HepG2 (cell line): ENCODE measurements at regions not wholly inside any gene's neighbourhood (a gene's known extent, or its start where the extent isn't known, plus 50 kb on each side); places are given as distances from the start of the nearest gene placed in this dataset.

Experiments
- ATAC-seq: fragments of 200-7000 bp; cut with Tn5 transposase; 3 replicates; pipeline ENCODE4 v1.9.1; 2020; ENCODE audit warnings: mild to moderate bottlenecking, moderate library complexity
- BruUV-seq: library from RNA; stranded (reverse); fragments of 400-500 nt; replicated peaks from 2 replicates; lab custom pipeline; 2021; lab: Mats Ljungman, UMichigan
- CTCF ChIA-PET: fragments of 300-600 bp; formaldehyde crosslinking; extraction: SDS; loops from one replicate; lab custom pipeline; 2021; ENCODE audit warnings: low total read pairs, inconsistent platforms, low intra/inter-chr PET ratio; lab: Yijun Ruan, JAX
- POLR2A ChIA-PET: fragments of 350-600 bp; sonication (Branson Sonifier 250); formaldehyde crosslinking; loops from one replicate; lab custom pipeline; 2020; ENCODE audit warnings: antibody characterized with exemption, inconsistent platforms; lab: Yijun Ruan, JAX
- DNase-seq: peaks from one replicate; pipeline ENCODE4 v3.0.0-alpha.2; 2015; ENCODE audit warnings: low spot score
- FAIRE-seq: peaks from 3 replicates; lab custom pipeline; 2011; peaks lifted over from hg19 to GRCh38; lab: Jason Lieb, UNC
- H2AFZ ChIP-seq: one replicate; pipeline ENCODE4 v1.6.1; 2011; ENCODE audit warnings: low read length, inconsistent platforms
- H3K27ac ChIP-seq: fragments of 300-600 bp; 3 replicates; pipeline ENCODE4 v1.8.0; 2011; ENCODE audit warnings: mixed run types, mild to moderate bottlenecking, mixed read lengths, low read length, inconsistent platforms; ENCODE audit not compliant: insufficient read depth; ENCODE audit errors: extremely low read length
- H3K27me3 ChIP-seq, 2 experiments: fragments of 200-600 bp in 1 of 2; 2 replicates in 1 of 2; 3 replicates in 1 of 2; pipeline versions ENCODE4 v1.6.0 to v1.8.0; 2011; ENCODE audit warnings: low read length in 2 of 2, mild to moderate bottlenecking in 2 of 2, moderate library complexity in 2 of 2, inconsistent platforms in 1 of 2; ENCODE audit not compliant: insufficient read depth in 2 of 2, control insufficient read depth in 1 of 2
- H3K36me3 ChIP-seq, 2 experiments: fragments of 200-600 bp in 1 of 2; replicated peaks in 1 of 2; 2 replicates in 1 of 2; 3 replicates in 1 of 2; pipeline versions ENCODE4 v1.5.1 to v1.8.0; 2011; ENCODE audit warnings: low read length in 2 of 2, inconsistent platforms in 1 of 2; ENCODE audit not compliant: insufficient read depth in 2 of 2, control insufficient read depth in 1 of 2
- H3K4me1 ChIP-seq: 2 replicates; pipeline ENCODE4 v1.5.1; 2012; ENCODE audit warnings: low read length, inconsistent platforms; ENCODE audit not compliant: insufficient read depth
- H3K4me2 ChIP-seq: 2 replicates; pipeline ENCODE4 v1.6.0; 2011; ENCODE audit warnings: low read depth, low read length, inconsistent platforms
- H3K4me3 ChIP-seq, 3 experiments: fragments of 200-600 bp in 1 of 3; sonication (generic), shearing (Covaris generic) in 1 of 3; replicated peaks in 1 of 3; 2 replicates each; pipeline ENCODE4 v1.5.1; 2011 to 2016; ENCODE audit warnings: low read length in 3 of 3, inconsistent platforms in 2 of 3, low read depth in 2 of 3, mild to moderate bottlenecking in 2 of 3, control low read depth in 1 of 3, mixed read lengths in 1 of 3; ENCODE audit not compliant: insufficient read depth in 1 of 3
- H3K79me2 ChIP-seq: one replicate; pipeline ENCODE4 v1.6.1; 2011; ENCODE audit warnings: low read length, inconsistent platforms; ENCODE audit not compliant: insufficient read depth
- H3K9ac ChIP-seq: 2 replicates; pipeline ENCODE4 v1.6.0; 2011; ENCODE audit warnings: mild to moderate bottlenecking, low read depth, low read length, inconsistent platforms; ENCODE audit not compliant: insufficient read depth
- H3K9me3 ChIP-seq: 2 replicates; pipeline ENCODE4 v1.5.1; 2012; ENCODE audit warnings: mild to moderate bottlenecking, low read length
- H4K20me1 ChIP-seq: 2 replicates; pipeline ENCODE4 v1.6.0; 2011; ENCODE audit warnings: inconsistent platforms, mild to moderate bottlenecking, low read length, moderate library complexity; ENCODE audit not compliant: insufficient read depth
- ARNT2 ChIP-seq: sonication (generic); formaldehyde crosslinking; IDR thresholded peaks from 2 replicates; pipeline ENCODE4 v1.8.0; 2022; ENCODE audit warnings: mild to moderate bottlenecking, low read depth, missing genetic modification reagents, moderate library complexity
- CBFB ChIP-seq: sonication (generic); formaldehyde crosslinking; IDR thresholded peaks from 2 replicates; pipeline ENCODE4 v1.4.0; 2020; ENCODE audit warnings: missing genetic modification reagents
- CBX5 ChIP-seq: sonication (generic); formaldehyde crosslinking; IDR thresholded peaks from 2 replicates; pipeline ENCODE4 v1.4.0; 2020; ENCODE audit warnings: missing genetic modification reagents, borderline replicate concordance
- FOXK1 ChIP-seq: sonication (generic); formaldehyde crosslinking; IDR thresholded peaks from 2 replicates; pipeline ENCODE4 v1.4.0; 2020; ENCODE audit warnings: low read depth, missing genetic modification reagents, borderline replicate concordance
- GMEB2 ChIP-seq: IDR thresholded peaks from 2 replicates; pipeline ENCODE4 v1.6.1; 2016; ENCODE audit warnings: missing biosample characterization, missing genetic modification reagents, low read depth
- HOXD1 ChIP-seq: sonication (generic); formaldehyde crosslinking; IDR thresholded peaks from 2 replicates; pipeline ENCODE4 v1.5.0; 2020; ENCODE audit warnings: missing genetic modification reagents
- KLF16 ChIP-seq, 2 experiments: sonication (generic) in 1 of 2; formaldehyde crosslinking in 1 of 2; IDR thresholded peaks; 2 replicates each; pipeline versions ENCODE4 v1.6.1 to v1.8.0; 2016 to 2023; ENCODE audit warnings: missing genetic modification reagents in 2 of 2, missing compliant biosample characterization in 1 of 2
- MAF1 ChIP-seq: sonication (generic); formaldehyde crosslinking; IDR thresholded peaks from 2 replicates; pipeline ENCODE4 v1.5.0; 2020; ENCODE audit warnings: missing genetic modification reagents, borderline replicate concordance
- MAX ChIP-seq: IDR thresholded peaks from 2 replicates; pipeline ENCODE4 v1.6.1; 2012; ENCODE audit warnings: inconsistent platforms
- MEF2D ChIP-seq: sonication (generic); formaldehyde crosslinking; IDR thresholded peaks from 2 replicates; pipeline ENCODE4 v1.5.1; 2020; ENCODE audit warnings: mild to moderate bottlenecking, missing genetic modification reagents
- MXI1 ChIP-seq: IDR thresholded peaks from 3 replicates; pipeline ENCODE4 v1.6.1; 2012; ENCODE audit warnings: low read depth, low read length, inconsistent platforms, borderline replicate concordance
- NFKB2 ChIP-seq: sonication (generic); formaldehyde crosslinking; IDR thresholded peaks from 2 replicates; pipeline ENCODE4 v1.4.0; 2020; ENCODE audit warnings: missing genetic modification reagents, borderline replicate concordance
- NONO ChIP-seq, 2 experiments: fragments of 450-650 bp in 1 of 2; sonication (generic) in 1 of 2; formaldehyde crosslinking in 1 of 2; IDR thresholded peaks in 1 of 2; conservative IDR thresholded peaks in 1 of 2; 2 replicates each; pipeline versions ENCODE4 v1.6.1 to v1.8.0; 2017 to 2022; ENCODE audit warnings: mild to moderate bottlenecking in 1 of 2, missing genetic modification reagents in 1 of 2, moderate library complexity in 1 of 2
- PAWR ChIP-seq: sonication (generic); formaldehyde crosslinking; IDR thresholded peaks from 2 replicates; pipeline ENCODE4 v1.4.0; 2020; ENCODE audit warnings: missing genetic modification reagents, mild to moderate bottlenecking, borderline replicate concordance
- PHF21A ChIP-seq: sonication (generic); formaldehyde crosslinking; IDR thresholded peaks from 2 replicates; pipeline ENCODE4 v1.5.0; 2020; ENCODE audit warnings: mild to moderate bottlenecking, missing genetic modification reagents
- PHF8 ChIP-seq: sonication (generic); formaldehyde crosslinking; IDR thresholded peaks from 2 replicates; pipeline ENCODE4 v1.5.0; 2020; ENCODE audit warnings: missing genetic modification reagents
- PTBP1 ChIP-seq: fragments of 200-400 bp; formaldehyde crosslinking; IDR thresholded peaks from 2 replicates; pipeline ENCODE4 v1.6.1; 2018; ENCODE audit warnings: low read length, low read depth; ENCODE audit not compliant: poor library complexity, severe bottlenecking
- SOX6 ChIP-seq, 2 experiments: fragments of 450-650 bp in 1 of 2; sonication (generic) in 1 of 2; formaldehyde crosslinking in 1 of 2; IDR thresholded peaks; 2 replicates each; pipeline versions ENCODE4 v1.4.0 to v1.6.1; 2017 to 2020; ENCODE audit warnings: antibody characterized with exemption in 1 of 2, mild to moderate bottlenecking in 1 of 2, missing genetic modification reagents in 1 of 2
- SP2 ChIP-seq: sonication (generic); formaldehyde crosslinking; IDR thresholded peaks from 2 replicates; pipeline ENCODE4 v1.5.1; 2020; ENCODE audit warnings: mild to moderate bottlenecking, missing genetic modification reagents
- TBX2 ChIP-seq: sonication (generic); formaldehyde crosslinking; IDR thresholded peaks from 2 replicates; pipeline ENCODE4 v1.5.0; 2020; ENCODE audit warnings: missing genetic modification reagents, mild to moderate bottlenecking, borderline replicate concordance
- TEAD3 ChIP-seq: optimal IDR thresholded peaks from 2 replicates; pipeline ENCODE3; 2016; ENCODE audit warnings: borderline replicate concordance
- TFAP4 ChIP-seq: sonication (generic); IDR thresholded peaks from 2 replicates; pipeline ENCODE4 v1.6.1; 2016; ENCODE audit warnings: low read depth, borderline replicate concordance
- ZFP36L1 ChIP-seq: sonication (generic); formaldehyde crosslinking; IDR thresholded peaks from 2 replicates; pipeline ENCODE4 v1.8.0; 2022; ENCODE audit warnings: mild to moderate bottlenecking, missing genetic modification reagents, moderate library complexity
- ZSCAN30 ChIP-seq: sonication (generic); formaldehyde crosslinking; IDR thresholded peaks from 2 replicates; pipeline ENCODE4 v1.5.0; 2020; ENCODE audit warnings: mild to moderate bottlenecking, missing genetic modification reagents
- WGBS: methylation state at CpG from one replicate; pipeline ENCODE4 v1.1.6; 2017; ENCODE audit warnings: low lambda C conversion rate; 5-methylcytosine and 5-hydroxymethylcytosine counted together
- in situ Hi-C: cut with HindIII; loops from 2 replicates; pipeline ENCODE4 v1.10.0; 2017; ENCODE audit warnings: low pct_unique_long_range_greater_than_20kb; ENCODE audit not compliant: extremely low pct_ligation_motif_present
- intact Hi-C: fragments of 100-400 bp; cut with micrococcal nuclease; formaldehyde crosslinking; loops from one replicate; pipeline ENCODE4 v1.10.0; 2022; ENCODE audit not compliant: unreplicated experiment

GRCh38 chr19:34306213-34306661 is 51.9 kb downstream of the GARRE1 start:
- in situ Hi-C loops, result no loop called here
- TF ChIP-seq TEAD3, result peak; percentile 78
- no peak for TF ChIP-seq SOX6 (IDR thresholded peaks at IDR 0.05)
- TF ChIP-seq SOX6 (CRISPR knock-in tag; IDR thresholded peaks at IDR 0.05), result peak; percentile 93
- no peak for TF ChIP-seq NONO (IDR thresholded peaks at IDR 0.05)
- TF ChIP-seq NONO (CRISPR knock-in tag; conservative IDR thresholded peaks at IDR 0.05), result 0 out of 2 replicates have a peak, but pooled peaks have one; percentile 26
- peak; percentile 49; the same call in 1 of the 2 replicates for TF ChIP-seq TBX2
- no peak for TF ChIP-seq ARNT2 (CRISPR knock-in tag)
- TF ChIP-seq MEF2D, result 0 out of 2 replicates have a peak, but pooled peaks have one; percentile 33
- no peak for TF ChIP-seq SP2
- TF ChIP-seq FOXK1 (CRISPR knock-in tag), result peak; percentile 21; the same call in 1 of the 2 replicates
- TF ChIP-seq CBFB (CRISPR knock-in tag), result no peak
- no peak for TF ChIP-seq KLF16 (CRISPR knock-in tag; IDR thresholded peaks at IDR 0.05)
- TF ChIP-seq GMEB2 (CRISPR knock-in tag), result no peak
- TF ChIP-seq MXI1, result peak; percentile 86; the same call in 1 of the 3 replicates
- peak; percentile 63; the same call in 1 of the 2 replicates for TF ChIP-seq TFAP4
- TF ChIP-seq CBX5 (CRISPR knock-in tag), result 0 out of 2 replicates have a peak, but pooled peaks have one; percentile 48
- no peak for TF ChIP-seq ZFP36L1 (CRISPR knock-in tag)
- TF ChIP-seq PTBP1, result no peak
- TF ChIP-seq ZSCAN30, result no peak
- peak; percentile 45; the same call in 1 of the 2 replicates for TF ChIP-seq PHF21A
- no peak for TF ChIP-seq MAF1 (CRISPR knock-in tag)
- TF ChIP-seq PHF8 (CRISPR knock-in tag), result no peak
- 0 out of 2 replicates have a peak, but pooled peaks have one; percentile 21 for TF ChIP-seq HOXD1 (CRISPR knock-in tag)
- no peak for TF ChIP-seq NFKB2 (CRISPR knock-in tag)
- TF ChIP-seq PAWR (CRISPR knock-in tag), result no peak
- TF ChIP-seq MAX, result peak; percentile 89

More at GRCh38 chr19:34306213-34306661, 51.9 kb downstream of the GARRE1 start:
- intact Hi-C loops, result no loop called here
- ChIA-PET POLR2A (interaction anchor here (1.0 kb wide), 1 partner anchor 10 kb away, joined by 3 read pairs; no protein-coding TSS in a partner anchor), CTCF (no interaction called here)
- no peaks in the 10 kb centered on the region for H4K20me1 ChIP-seq
- peak overlapping the region; percentile 53 for H3K27ac ChIP-seq
- peaks cover 0 to 1% of the 10 kb centered on the region in 2 experiments; a peak in 2 of 5 replicates for H3K36me3 ChIP-seq
- no peak overlapping the region for H3K4me3 ChIP-seq
- no peaks in the 10 kb centered on the region for H3K9me3 ChIP-seq
- peak overlapping the region; percentile 36 for H3K9ac ChIP-seq
- H3K27me3 ChIP-seq, result no peaks in the 10 kb centered on the region
- DNase-seq (peak; percentile 88), FAIRE-seq (peak; percentile 90), ATAC-seq (peak; percentile 98)
- H3K4me2 ChIP-seq, result peak overlapping the region; percentile 36
- BruUV-seq, result no TSS peak
- no peak overlapping the region for H2AFZ ChIP-seq
- H3K4me1 ChIP-seq, result peaks cover 34% of the 10 kb centered on the region
- peaks cover 3% of the 10 kb centered on the region for H3K79me2 ChIP-seq
- 10% methylated on average over 2 of the region's 2 CpGs for WGBS
